Tibial nerve (tissue), 3 donors: ENCODE measurements at regions not wholly inside any gene's neighbourhood (a gene's known extent, or its start where the extent isn't known, plus 50 kb on each side); places are given as distances from the start of the nearest gene placed in this dataset.

Source experiments
- POLR2A ChIP-seq, 2 donors: fragments of 450-650 bp; IDR thresholded peaks; one replicate each; pipeline ENCODE4 v1.6.1; 2017; ENCODE audit warnings: antibody characterized with exemption in 2 of 2, mild to moderate bottlenecking in 2 of 2, moderate library complexity in 2 of 2
- TF ChIP-seq, protein P1 (sequence below), 5 experiments: fragments of 200-600 bp in 3 of 5; fragments of 450-650 bp in 2 of 5; sonication (generic) in 3 of 5; IDR thresholded peaks; one replicate each; pipeline ENCODE4 v1.5.1; 2016 to 2019; ENCODE audit warnings: antibody characterized with exemption in 5 of 5, mild to moderate bottlenecking in 3 of 5, moderate library complexity in 2 of 5

DNA sequence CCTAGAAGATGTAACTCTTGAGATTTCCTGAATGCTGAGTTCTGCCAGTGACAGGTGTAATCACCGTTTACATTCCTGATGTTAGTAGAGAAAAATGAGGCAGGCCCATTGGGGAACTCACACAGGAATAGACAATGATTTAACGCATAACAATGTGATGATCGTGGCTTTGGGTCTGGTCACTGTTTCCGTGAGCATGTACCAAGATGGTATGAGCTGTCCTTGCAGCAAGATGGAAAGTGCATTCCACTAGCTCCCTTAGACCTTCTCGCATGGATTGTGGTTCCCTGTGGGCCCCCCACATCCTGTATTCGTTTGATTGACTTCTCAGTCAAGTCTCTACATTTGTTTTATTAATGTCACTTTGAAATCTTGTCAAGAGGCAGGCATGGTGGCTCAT, 124.0 kb upstream of the DAP start:
- TF ChIP-seq, protein P1, sequence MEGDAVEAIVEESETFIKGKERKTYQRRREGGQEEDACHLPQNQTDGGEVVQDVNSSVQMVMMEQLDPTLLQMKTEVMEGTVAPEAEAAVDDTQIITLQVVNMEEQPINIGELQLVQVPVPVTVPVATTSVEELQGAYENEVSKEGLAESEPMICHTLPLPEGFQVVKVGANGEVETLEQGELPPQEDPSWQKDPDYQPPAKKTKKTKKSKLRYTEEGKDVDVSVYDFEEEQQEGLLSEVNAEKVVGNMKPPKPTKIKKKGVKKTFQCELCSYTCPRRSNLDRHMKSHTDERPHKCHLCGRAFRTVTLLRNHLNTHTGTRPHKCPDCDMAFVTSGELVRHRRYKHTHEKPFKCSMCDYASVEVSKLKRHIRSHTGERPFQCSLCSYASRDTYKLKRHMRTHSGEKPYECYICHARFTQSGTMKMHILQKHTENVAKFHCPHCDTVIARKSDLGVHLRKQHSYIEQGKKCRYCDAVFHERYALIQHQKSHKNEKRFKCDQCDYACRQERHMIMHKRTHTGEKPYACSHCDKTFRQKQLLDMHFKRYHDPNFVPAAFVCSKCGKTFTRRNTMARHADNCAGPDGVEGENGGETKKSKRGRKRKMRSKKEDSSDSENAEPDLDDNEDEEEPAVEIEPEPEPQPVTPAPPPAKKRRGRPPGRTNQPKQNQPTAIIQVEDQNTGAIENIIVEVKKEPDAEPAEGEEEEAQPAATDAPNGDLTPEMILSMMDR (IDR thresholded peaks at IDR 0.05) = no peak
- no peak for TF ChIP-seq POLR2A (IDR thresholded peaks at IDR 0.05)
